ENCODE measurements at regions not wholly inside any gene's neighbourhood (a gene's known extent, or its start where the extent isn't known, plus 50 kb on each side); places are given as distances from the start of the nearest gene placed in this dataset.
"Not testable (repeated sequence)": the region's sequence is repeated elsewhere in the genome, so short reads cannot be mapped to it uniquely, and the experiment has no call there.

DNA sequence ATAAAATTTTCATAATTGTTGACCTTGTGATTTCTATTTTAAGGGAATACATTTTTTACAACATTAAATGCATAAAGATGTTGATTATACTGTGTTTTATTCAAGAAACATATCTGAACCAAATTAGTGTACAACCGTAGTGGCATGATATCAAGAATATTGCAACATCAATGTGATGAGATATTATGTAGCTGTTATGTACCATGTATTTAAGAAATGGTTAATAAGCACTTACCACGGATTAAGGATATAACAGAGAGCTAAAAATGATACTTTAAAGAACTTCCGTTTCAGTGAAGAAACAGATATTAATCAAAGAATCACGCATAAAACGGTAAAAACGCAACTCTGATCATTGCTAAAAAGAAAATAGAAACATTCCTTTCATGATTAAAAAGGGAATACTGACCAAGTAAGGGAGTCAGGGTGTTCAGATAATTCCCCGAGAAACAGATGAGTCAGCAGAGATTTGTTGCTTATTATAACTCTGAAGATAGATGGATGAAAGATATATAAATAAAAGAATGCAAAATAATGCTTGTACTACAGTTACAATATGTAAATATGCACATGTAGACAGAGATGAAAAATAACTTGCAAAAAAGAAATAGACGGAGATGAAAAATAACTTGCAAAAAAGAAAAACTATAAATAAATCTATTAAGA is 281.9 kb upstream of the MAF start:
- no peak for DNase-seq

DNA sequence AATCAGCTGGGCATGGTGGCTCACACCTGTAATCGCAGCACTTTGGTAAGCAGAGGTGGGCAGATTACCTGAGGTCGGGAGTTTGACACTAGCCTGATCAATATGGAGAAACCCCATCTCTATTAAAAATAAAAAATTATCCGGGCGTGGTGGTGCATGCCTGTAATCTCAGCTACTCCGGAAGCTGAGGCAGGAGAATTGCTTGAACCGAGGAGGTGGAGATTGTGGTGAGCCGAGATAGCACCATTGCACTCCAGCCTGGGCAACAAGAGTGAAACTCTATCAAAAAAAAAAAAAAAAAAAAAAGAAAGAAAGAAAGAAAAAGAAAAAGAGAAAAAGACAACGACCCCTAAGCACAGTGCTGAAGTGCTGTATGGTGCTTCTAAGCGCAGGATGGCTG is 280.6 kb upstream of the MAF start:
- DNase-seq = not testable (repeated sequence)

DNA sequence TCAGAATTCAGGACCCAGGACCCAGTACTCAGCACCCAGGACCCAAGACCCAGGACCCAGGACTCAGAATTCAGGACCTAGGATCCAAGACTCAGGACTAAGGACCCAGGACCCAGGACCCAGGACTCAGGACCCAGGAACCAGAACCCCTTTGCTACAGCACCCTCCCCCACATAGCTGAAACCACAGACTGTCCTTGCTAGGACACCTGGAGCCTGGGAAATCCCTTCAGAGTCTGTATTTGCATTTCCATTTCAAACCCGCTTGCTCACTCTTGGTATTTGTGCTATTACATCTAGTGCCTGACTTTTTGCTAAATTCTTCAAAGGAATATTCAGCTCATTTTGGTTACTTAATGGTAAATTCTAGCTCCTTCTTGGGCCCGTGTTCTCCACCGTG is 275.8 kb upstream of the MAF start:
- DNase-seq = no peak

DNA sequence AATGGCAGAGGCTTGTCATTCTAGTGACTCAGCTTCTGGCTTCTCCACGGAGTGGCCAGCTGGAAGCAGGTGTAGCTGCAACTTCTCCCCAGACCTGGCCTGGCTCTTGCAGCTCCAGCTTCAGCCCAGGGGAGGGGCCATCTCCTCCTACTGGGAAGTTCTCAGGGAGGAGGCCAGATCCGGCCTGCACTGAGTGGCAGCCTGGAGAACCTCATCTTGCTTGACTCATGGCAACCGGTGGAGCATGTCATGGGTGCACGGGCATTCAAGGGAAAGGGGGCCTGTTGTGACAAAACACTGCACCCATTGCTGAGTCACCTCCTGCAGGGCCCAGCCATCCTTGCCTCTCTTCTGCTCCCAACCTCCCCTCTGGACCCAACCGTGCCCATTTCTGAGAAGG is 273.9 kb upstream of the MAF start:
- no peak for DNase-seq

DNA sequence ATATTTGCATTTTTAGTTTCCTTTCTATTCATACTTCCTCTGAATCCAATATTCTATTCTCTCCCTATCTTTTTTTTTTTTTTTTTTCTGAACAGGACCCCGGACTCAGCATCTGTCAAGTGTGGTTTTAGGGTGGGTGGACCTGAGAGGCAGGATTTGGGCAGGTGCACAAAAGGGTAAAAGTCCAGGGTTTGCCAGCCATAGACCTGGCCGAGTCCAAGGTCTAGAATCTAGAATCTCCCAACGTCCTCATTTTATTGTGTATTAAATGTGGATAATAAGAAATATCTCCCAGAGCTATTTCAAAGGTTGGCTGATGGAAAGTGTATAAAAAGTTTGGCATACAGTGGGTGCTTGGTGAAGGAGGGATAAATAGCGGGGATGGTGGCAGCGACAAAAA is 273.3 kb upstream of the MAF start:
- DNase-seq = no peak

DNA sequence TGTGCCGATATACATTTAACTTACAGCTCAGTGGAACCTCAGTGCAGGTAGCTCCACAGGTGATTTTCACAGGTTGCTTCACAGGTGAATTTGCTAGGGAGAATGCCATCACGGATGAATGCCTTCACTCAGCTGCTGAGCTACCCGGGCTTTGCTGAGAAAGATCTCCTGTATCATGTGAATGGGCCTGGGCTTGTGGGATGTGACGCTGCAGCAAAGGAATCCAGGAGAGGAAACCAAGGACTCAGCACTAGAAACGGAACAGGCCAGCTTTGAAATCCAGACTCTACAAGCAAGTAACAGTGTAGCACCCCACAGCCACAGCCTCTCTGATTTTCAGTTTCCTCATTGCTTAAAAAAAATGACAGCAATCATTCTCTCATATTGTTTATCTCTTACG is 271.4 kb upstream of the MAF start:
- DNase-seq = no peak

DNA sequence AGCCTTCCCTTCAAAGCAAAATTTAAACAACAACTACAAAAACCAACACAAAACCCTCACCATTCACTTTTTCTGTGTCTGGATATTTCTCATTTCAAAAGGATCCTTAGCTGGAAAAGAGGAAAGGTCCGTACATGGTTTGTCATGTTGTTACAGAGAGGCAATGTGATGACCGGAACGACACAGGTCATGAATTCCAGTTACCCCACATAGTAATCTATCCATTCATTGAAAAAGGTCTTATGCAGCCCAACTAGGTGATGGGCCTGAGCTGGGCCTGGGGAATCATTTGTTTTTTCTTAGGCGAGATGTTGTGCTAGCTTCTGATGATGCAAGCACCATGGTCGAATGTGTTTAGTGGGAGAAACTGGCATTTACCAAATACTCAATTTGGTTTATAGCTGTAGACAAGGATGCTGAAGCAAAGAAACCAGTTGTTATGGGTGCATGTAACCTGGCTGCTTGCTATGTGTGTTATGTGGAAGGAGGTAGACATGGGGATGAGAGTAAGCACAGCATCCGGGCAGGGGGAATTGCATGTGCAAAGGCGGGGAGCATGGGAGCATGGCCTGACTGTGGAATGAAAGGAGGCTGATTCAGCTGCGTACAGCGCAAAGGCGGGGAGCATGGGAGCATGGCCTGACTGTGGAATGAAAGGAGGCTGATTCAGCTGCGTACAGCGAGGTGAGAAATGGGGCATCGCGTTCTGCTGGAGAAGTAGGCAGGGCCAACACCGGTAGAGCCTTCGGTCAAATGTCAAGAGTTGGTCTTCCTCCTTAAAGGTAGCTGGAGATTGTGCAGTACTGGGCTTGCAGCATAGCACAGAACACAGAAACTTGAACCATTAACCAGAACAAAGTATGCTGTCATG is 269.7 kb upstream of the MAF start:
- no peak for DNase-seq

DNA sequence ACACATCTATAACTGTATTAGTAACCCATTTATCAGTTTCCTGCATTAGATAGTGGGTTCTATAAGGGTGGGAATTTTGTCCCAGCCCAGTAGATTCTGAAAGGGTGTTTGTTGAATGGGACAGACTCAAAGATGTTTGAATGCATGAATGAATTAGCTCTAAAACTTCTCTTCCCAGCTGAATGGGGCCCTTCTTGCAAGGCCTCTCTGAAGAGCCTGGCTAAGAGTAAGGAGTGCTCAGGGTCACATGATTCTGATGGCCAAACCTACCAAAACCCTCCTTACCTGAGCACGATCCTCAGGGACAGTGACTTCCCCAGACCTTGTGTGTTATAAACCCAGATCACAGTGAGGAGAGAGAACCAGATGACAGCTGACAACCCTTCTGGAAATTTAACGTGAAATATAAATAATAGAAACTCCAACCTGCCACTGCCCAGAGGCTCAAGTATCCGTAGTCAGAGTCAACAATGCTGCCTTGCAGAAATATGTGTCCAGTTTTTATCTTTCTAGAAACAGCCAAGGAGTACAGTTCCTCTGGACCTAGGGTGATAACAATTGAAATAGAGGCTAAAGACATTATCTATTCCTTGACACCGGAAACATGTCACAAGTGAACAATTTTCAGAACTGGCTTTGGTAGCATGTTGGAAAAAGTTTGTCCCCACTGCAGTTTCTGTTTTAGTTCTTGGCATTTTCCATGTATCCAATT is 268.9 kb upstream of the MAF start:
- no peak for DNase-seq

DNA sequence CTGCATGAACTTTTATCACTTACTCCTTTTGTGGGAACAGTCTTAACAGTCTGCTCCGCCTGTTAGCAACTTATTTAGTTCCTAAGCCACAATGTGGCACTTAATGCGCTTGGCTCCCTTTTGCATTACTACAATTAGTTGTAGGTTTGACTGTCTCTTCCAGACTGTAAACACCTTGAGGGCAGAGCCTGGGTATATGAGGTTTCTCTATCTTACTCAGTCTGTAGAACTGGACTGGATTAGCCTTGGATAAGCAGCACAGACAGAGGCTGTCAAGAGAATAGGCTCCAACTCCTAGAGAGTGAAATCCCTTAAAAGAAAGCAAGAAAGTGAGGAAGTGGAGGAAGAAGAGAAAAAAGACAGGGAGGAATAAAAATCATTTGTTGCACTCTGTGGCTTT is 268.3 kb upstream of the MAF start:
- no peak for DNase-seq

DNA sequence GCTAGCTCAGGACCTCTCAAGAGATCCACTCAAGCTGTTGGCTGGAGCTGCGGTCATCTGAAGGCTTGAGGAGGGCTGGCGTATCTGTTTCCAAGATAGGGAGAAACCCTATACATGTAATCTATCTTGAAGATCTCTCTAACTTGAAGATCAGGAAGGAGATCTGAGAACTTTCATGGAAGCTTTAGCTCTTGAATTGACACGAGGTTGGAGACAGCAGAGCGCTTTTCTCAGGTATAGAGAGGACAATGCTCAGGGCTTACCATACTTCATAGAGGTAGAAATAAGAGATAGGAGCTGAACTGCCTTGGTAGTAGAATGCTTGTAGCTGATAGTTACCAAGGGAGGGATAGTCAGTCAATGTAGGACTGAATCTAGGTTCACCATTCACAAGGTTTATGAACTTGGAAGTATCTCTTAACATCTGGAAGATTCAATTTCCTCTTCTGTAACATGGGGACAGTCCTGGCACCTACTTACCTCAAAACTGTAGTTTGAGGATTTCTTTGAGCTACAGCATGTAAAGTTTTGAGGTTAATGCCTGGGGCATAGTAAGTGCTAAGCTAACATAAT is 267.0 kb upstream of the MAF start:
- no peak for DNase-seq

DNA sequence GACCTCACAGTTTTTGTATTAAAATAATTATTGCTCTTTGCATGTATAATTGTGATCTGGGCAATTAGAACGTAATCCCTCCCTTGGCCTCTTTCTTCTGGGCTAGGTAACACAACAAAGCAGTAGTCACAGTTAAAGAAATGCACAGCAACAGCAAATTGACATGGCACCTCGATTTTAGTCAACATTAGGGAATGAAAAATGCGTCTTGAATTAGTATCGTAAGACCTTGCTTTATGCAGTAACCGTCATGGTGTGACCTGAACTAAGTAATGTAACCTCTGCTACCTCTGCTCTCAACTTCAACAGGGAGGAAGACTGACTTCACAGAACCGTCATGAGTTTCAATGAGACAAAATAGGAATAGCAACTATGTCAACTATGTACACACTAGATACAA is 265.4 kb upstream of the MAF start:
- no peak for DNase-seq

DNA sequence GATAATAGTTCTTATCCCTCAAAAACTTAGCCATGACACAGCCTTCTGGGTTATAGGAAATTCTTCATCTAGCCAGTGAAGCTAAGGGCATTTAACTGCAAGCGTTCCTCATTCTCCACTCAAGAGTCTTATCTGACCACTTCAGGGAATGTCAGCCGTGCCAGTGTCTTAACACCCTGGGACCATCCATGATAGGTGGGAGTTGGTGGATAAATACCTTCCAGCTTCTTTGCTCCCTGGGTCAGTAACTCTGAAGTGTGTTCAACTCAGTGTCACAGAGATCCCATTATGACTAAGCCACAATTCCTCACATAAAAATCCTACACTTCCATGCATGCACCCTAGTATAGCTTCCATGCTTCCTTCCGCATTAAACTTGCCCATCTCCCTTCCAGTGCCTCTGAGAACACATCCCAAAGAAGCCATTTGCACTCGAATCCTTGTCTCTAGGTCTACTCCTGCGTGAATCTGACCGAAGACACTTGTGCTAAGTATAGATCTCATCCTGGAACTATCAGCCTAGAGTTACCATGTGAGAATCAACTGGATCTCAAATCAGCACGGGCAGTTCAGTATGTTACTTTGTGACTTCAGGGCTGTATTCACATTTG is 264.3 kb upstream of the MAF start:
- no peak for DNase-seq

DNA sequence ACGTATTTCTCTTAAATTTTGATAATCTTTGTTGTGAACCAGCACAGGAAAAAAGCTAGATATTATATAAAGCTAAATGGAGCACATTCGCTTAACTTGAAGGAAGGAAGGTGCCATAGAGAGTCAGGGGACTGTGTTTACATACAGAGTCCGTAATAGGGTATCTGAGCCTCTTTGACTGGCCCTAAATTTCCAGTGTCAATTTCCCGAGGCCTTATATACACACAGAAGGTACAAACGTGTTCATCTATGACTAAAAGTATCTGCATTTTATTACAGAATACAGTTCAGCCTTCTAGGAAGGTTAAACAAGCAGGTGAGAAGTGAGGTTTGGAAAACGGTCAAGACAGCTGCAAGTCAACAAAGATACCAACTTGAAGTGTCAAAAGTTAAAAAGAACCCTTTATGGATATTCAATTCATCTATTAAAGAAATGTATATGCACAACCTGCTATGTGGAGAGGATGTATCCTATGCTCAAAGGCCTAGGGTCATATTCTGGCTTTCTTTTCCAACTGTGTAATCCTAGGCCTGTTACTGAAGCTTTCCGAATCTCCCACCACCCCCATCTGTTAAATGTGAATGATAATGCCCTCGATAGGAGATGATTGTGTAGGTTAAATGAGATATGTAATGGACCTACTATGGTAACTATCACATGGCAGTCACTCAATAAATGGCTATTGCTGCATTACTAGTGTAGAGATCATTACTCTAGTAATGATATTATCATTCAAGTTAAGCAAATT is 263.7 kb upstream of the MAF start:
- DNase-seq = no peak

DNA sequence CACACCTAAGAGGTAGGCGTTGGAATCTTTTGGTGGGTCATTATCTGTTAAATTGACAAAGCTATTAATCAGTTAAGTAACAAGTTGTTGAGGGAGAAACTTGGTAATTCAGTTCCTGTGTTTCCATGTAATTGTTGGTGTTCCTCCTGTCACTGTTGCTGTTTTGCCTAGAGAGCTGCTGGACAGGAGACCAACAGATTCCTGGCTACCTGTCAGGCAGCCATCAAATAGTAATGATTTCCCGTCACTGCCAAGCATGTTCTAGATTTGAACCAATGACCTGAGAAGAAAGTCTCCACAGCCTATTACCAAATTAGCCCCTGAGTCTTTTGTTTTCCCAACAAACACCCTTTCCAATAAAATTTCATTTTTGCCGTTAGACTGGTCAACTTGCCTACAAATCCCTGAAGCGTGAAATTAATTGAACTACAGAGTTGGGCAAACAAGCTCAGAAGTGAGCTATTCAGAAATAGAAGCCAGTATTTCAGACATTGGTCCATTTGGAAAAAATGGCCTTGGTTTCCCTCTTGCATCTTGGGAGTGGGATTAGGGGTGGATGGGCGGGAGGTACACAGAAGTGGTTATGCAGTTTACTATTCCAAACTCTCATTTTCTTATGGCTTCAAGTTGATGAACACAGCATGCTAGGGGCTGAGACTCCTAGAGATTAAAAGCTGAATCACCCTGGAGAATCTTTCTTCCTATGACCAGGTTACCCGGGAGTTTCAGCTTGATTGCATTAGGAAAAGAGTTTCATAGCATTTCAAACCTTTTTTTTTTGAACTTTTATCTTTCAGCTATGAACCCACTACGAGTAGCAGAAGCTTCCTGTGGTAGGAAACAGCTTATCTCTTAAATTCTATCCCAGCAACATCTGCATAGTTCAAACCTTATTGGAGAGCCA is 262.8 kb upstream of the MAF start:
- DNase-seq = no peak

DNA sequence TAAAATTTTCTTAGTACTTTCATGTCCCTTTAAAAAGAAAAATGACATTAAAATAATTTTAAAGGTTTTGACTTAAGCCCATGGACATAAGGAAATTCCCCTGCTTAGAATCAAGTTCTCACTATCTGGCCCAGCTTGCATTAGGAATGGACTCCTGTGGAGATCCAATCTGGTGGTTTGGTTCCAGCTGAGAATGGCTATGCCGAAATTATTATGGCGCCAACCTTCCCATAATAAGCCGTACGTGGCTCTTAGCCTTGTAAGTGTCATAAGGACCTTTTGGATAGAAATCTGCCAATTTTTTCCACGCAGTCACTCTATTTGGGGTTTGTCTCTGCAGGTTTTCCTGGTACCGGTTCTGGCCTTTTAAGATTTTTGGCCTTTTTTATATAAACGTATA is 262.1 kb upstream of the MAF start:
- DNase-seq = no peak

DNA sequence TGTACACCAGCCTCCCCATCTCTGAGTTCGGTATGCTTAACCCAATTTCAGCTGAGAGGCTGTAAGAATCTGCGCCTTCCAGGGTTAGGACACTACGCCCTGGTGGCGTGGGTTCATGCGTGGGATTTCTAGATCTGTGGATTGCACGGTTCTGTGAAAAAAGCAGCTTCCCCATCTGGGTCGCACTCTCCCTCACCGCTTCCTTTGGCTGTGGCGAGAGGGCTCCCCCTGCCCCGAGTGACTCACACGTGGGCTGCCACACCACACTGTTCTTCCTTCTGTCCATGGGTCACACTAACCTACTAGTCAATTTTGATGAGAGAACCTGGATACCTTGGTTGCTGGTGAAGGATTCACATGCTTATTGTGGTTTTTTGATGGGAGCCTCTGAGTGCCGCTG is 256.0 kb upstream of the MAF start:
- no peak for DNase-seq

DNA sequence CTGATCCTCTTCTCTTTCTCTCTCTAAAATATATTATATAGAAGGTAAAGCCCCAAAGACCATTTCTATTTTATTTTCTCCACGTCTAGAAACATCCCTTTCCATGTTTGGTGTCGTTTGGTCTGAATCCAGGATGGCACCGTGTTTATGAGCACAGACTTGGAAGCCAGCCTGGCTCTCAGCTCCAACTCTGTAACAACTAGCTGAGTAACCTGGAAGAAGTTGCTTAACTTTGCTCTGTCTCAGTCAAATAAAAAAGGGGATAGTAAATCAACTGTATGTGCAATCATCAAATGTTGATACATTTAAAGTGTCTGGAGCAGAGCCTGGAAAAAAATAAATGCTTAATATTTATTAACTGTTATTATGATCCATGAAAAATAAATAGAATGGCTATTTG is 249.8 kb upstream of the MAF start:
- no peak for DNase-seq

DNA sequence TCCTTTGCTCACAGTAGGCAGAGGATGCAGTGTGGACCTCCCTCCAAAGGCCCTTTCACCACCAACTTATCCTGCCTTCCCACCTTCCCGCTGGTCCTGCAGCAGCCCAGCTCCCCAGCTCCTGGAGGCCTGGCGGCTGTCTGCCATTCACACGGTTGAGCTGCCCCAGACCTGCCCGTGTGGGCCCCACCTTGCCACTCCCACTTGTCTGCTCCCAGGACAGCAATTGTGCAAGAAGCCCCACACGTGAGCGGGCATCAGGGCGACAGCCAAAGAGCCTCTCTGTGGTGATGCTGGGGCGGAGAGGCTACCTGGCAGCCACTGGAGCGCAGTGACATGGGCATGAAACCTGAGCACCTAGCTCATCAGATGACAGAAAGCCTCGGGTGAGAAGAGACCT is 248.6 kb upstream of the MAF start:
- no peak for DNase-seq

DNA sequence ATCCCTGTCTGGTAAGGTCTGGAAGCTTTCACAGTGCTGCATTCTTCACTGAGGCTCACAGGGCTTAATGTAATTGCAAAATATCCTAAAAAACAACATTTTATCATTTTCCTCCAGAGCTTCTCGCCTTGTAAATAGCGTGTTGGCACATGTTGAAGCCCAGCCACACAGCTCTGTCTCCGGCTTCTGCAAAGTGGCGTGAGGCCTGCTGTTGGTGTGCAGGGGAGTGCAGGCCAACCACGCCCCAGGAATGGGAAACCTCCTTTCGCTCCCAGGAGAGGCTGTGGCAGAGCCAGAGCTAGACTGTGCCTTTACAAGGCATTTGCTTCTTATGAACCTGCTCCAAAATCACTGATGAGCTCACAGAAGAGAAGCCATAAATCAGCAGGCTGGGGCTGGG is 248.2 kb upstream of the MAF start:
- DNase-seq = no peak

DNA sequence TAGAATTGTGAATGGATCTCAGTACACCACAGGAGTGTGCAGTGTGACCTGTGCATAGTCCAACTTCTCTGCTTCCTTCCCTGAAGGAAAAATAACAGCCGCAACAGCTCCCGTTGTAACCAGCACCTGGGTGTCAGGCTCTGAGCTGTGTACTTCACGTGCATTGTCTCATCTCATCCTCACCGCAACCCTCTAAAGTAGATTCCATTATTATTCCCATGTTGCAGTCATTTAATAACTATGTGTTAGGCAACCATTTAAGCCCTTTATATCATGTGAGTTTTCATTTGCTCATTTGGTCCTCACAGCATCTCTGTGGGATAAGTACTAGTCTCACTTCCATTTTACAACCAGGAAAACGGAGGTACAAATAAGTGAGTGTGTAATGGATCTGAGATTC is 247.0 kb upstream of the MAF start:
- DNase-seq = no peak

DNA sequence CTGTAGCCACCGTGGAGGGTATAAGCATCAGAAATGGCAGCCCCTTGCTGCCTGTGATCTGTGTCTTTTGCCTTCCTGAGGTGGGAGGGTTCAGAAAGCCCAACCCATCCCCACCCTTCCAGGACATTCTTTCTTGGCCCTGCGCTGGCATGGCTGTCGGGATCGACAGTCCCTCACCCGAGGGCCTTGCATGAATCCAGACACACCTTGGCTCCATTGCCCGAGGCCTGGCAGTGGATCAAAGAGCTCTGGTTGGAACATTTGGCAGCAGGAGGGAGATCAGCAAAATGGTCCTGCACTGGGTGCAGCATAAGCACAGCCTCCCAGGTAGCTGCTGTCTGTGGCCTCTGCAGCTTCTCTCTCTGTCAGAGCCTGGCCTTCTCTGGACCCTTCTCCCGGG is 246.6 kb upstream of the MAF start:
- no peak for DNase-seq

Data from inflammatory macrophage treated with lipopolysaccharide for 4 hours (primary cell).